ENCODE measurements at regions not wholly inside any gene's neighbourhood (a gene's known extent, or its start where the extent isn't known, plus 50 kb on each side); places are given as distances from the start of the nearest gene placed in this dataset.

- Mint-ChIP-seq H3K36me3 (ENCODE audit: low read depth) (peaks cover 23% of the 10 kb centered on the region), H3K27me3 (ENCODE audit: low read depth) (no peaks in the 10 kb centered on the region), H3K4me3 (ENCODE audit: low read depth) (no peak overlapping the region), H3K9me3 (peaks cover 20% of the 10 kb centered on the region), H3K27ac (no peak overlapping the region), H3K4me1 (ENCODE audit: low read depth) (no peaks in the 10 kb centered on the region)
- intact Hi-C loops (cut with micrococcal nuclease) = no loop called here
- no peak for DNase-seq (ENCODE audit: low spot score)
Measured at GRCh38 chr19:27741236-27741635, 1471.7 kb downstream of the UQCRFS1 start.

GRCh38 chr19:27740396-27740795, 1472.6 kb downstream of the UQCRFS1 start:
- H3K36me3 Mint-ChIP-seq (ENCODE audit: low read depth) = peaks cover 20% of the 10 kb centered on the region
- H3K9me3 Mint-ChIP-seq = peaks cover 12% of the 10 kb centered on the region
- no peaks in the 10 kb centered on the region for H3K27me3 Mint-ChIP-seq (ENCODE audit: low read depth)
- no peaks in the 10 kb centered on the region for H3K4me1 Mint-ChIP-seq (ENCODE audit: low read depth)
- no peak overlapping the region for H3K4me3 Mint-ChIP-seq (ENCODE audit: low read depth)
- no peak for DNase-seq (ENCODE audit: low spot score)
- intact Hi-C loops (cut with micrococcal nuclease) = no loop called here
- no peak overlapping the region for H3K27ac Mint-ChIP-seq

DNA sequence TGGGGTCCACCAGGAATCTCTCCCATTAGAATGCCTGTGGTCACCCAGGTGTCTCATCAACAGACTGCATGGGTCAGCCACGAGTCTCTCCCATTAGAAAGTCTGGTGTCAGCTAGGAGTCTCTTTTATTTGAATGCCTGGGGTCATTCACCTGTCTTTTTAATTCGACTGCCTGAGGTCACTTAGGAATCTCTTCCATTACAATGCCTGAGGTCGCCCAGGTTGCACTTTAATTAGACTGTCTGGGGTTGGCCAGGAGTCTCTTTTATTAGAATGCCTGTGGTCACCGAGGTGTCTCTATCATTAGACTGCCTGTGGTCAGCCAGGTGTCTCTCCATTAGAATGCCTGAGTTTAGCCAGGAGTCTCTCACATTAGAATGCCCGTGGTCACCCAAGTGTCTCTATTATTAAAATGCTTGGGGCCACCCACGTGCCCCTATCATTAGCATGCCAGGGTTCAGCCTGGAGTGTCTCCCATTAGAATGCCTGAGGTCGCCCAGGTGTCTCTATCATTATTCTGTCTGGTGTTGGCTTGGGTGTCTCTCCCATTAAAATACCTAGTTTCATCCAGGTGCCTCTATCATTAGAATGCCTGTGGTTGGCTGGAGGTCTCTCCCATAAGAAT, 1474.3 kb downstream of the UQCRFS1 start:
- Mint-ChIP-seq H3K27me3 (ENCODE audit: low read depth) (no peaks in the 10 kb centered on the region), H3K27ac (no peak overlapping the region), H3K4me1 (ENCODE audit: low read depth) (no peaks in the 10 kb centered on the region), H3K9me3 (no peaks in the 10 kb centered on the region), H3K4me3 (ENCODE audit: low read depth) (no peak overlapping the region), H3K36me3 (ENCODE audit: low read depth) (peaks cover 26% of the 10 kb centered on the region)
- no peak for DNase-seq (ENCODE audit: low spot score)
- intact Hi-C loops (cut with micrococcal nuclease) = no loop called here

GRCh38 chr19:27736225-27736624, 1476.7 kb downstream of the UQCRFS1 start:
- intact Hi-C loops (cut with micrococcal nuclease) = no loop called here
- Mint-ChIP-seq H3K4me3 (ENCODE audit: low read depth) (no peak overlapping the region), H3K27ac (no peak overlapping the region), H3K36me3 (ENCODE audit: low read depth) (peaks cover 26% of the 10 kb centered on the region), H3K27me3 (ENCODE audit: low read depth) (no peaks in the 10 kb centered on the region), H3K9me3 (peaks cover 13% of the 10 kb centered on the region), H3K4me1 (ENCODE audit: low read depth) (no peaks in the 10 kb centered on the region)
- DNase-seq (ENCODE audit: low spot score) = no peak

- Mint-ChIP-seq H3K27ac (no peak overlapping the region), H3K36me3 (ENCODE audit: low read depth) (peaks cover 20% of the 10 kb centered on the region), H3K4me3 (ENCODE audit: low read depth) (no peak overlapping the region), H3K9me3 (peaks cover 17% of the 10 kb centered on the region), H3K27me3 (ENCODE audit: low read depth) (no peaks in the 10 kb centered on the region), H3K4me1 (ENCODE audit: low read depth) (no peaks in the 10 kb centered on the region)
- no peak for DNase-seq (ENCODE audit: low spot score)
- intact Hi-C loops (cut with micrococcal nuclease) = no loop called here
Measured at GRCh38 chr19:27735314-27735713, 1477.6 kb downstream of the UQCRFS1 start.

- H3K4me1 Mint-ChIP-seq (ENCODE audit: low read depth) = no peaks in the 10 kb centered on the region
- peaks cover 17% of the 10 kb centered on the region for H3K9me3 Mint-ChIP-seq
- DNase-seq (ENCODE audit: low spot score) = no peak
- no peak overlapping the region for H3K27ac Mint-ChIP-seq
- peaks cover 20% of the 10 kb centered on the region for H3K36me3 Mint-ChIP-seq (ENCODE audit: low read depth)
- H3K4me3 Mint-ChIP-seq (ENCODE audit: low read depth) = no peak overlapping the region
- no peaks in the 10 kb centered on the region for H3K27me3 Mint-ChIP-seq (ENCODE audit: low read depth)
- intact Hi-C loops (cut with micrococcal nuclease) = no loop called here
Measured at GRCh38 chr19:27734496-27735220, 1478.3 kb downstream of the UQCRFS1 start.

GRCh38 chr19:27733551-27734266, 1479.2 kb downstream of the UQCRFS1 start:
- no peaks in the 10 kb centered on the region for H3K4me1 Mint-ChIP-seq (ENCODE audit: low read depth)

DNA sequence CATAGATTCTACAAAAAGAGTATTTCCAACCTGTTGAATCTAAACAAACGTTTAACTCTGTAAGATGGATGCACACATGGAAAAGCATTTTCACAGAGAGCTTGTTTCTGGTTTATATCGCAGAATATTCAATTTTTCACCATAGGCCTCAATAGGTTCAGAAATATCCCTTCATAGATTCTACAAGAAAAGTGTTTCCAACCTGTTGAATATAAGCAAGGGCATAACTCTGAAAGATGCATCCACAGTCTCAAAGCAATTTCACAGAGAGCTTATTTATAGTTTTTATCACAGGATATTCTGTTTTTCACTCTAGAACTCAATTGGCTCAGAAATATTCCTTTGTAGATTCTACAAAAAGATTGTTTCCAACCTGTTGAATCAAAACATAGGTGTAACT, 1483.6 kb downstream of the UQCRFS1 start:
- H3K27me3 Mint-ChIP-seq (ENCODE audit: low read depth) = no peaks in the 10 kb centered on the region
- H3K27ac Mint-ChIP-seq = no peak overlapping the region
- H3K9me3 Mint-ChIP-seq = peaks cover 30% of the 10 kb centered on the region
- intact Hi-C loops (cut with micrococcal nuclease) = no loop called here
- no peak for DNase-seq (ENCODE audit: low spot score)
- no peaks in the 10 kb centered on the region for H3K4me1 Mint-ChIP-seq (ENCODE audit: low read depth)
- peaks cover 4% of the 10 kb centered on the region for H3K36me3 Mint-ChIP-seq (ENCODE audit: low read depth)
- H3K4me3 Mint-ChIP-seq (ENCODE audit: low read depth) = no peak overlapping the region

More at GRCh38 chr19:27733551-27734266, 1479.2 kb downstream of the UQCRFS1 start:
- Mint-ChIP-seq H3K4me3 (ENCODE audit: low read depth) (no peak overlapping the region), H3K27me3 (ENCODE audit: low read depth) (no peaks in the 10 kb centered on the region), H3K9me3 (peaks cover 17% of the 10 kb centered on the region), H3K36me3 (ENCODE audit: low read depth) (peaks cover 17% of the 10 kb centered on the region), H3K27ac (no peak overlapping the region)
- intact Hi-C loops (cut with micrococcal nuclease) = no loop called here
- no peak for DNase-seq (ENCODE audit: low spot score)

GRCh38 chr19:27722625-27723024, 1490.3 kb downstream of the UQCRFS1 start:
- no peak overlapping the region for H3K27ac Mint-ChIP-seq
- H3K4me1 Mint-ChIP-seq (ENCODE audit: low read depth) = no peaks in the 10 kb centered on the region
- no peaks in the 10 kb centered on the region for H3K27me3 Mint-ChIP-seq (ENCODE audit: low read depth)
- H3K36me3 Mint-ChIP-seq (ENCODE audit: low read depth) = no peaks in the 10 kb centered on the region
- intact Hi-C loops (cut with micrococcal nuclease) = no loop called here
- H3K4me3 Mint-ChIP-seq (ENCODE audit: low read depth) = no peak overlapping the region
- H3K9me3 Mint-ChIP-seq = peaks cover 69% of the 10 kb centered on the region
- no peak for DNase-seq (ENCODE audit: low spot score)

GRCh38 chr19:27720155-27720554, 1492.8 kb downstream of the UQCRFS1 start:
- intact Hi-C loops (cut with micrococcal nuclease) = no loop called here
- Mint-ChIP-seq H3K4me1 (ENCODE audit: low read depth) (no peaks in the 10 kb centered on the region), H3K36me3 (ENCODE audit: low read depth) (no peaks in the 10 kb centered on the region), H3K9me3 (peaks cover 84% of the 10 kb centered on the region), H3K4me3 (ENCODE audit: low read depth) (no peak overlapping the region), H3K27me3 (ENCODE audit: low read depth) (no peaks in the 10 kb centered on the region), H3K27ac (no peak overlapping the region)
- DNase-seq (ENCODE audit: low spot score) = no peak

DNA sequence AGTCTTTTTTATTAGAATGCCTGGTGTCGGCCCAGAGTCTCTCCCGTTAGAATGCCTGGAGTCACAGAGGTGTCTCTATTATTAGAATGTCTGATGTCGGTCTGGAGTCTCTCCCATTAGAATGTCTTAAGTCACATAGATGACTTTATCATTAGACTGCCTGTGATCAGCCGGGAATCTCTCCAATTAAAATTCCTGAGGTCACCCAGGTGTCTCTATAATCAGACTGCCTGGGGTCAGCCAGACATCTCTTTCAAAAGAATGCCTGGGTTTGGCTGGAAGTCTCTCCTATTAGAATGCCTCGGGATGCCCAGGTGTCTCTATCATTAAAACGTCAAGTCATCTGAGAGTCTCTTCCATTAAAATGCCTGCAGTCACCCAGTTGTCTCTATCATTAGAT, 1493.9 kb downstream of the UQCRFS1 start:
- Mint-ChIP-seq H3K36me3 (ENCODE audit: low read depth) (no peaks in the 10 kb centered on the region), H3K27me3 (ENCODE audit: low read depth) (no peaks in the 10 kb centered on the region), H3K4me3 (ENCODE audit: low read depth) (no peak overlapping the region), H3K4me1 (ENCODE audit: low read depth) (no peaks in the 10 kb centered on the region), H3K27ac (no peak overlapping the region), H3K9me3 (peaks cover 84% of the 10 kb centered on the region)
- DNase-seq (ENCODE audit: low spot score) = no peak
- intact Hi-C loops (cut with micrococcal nuclease) = no loop called here

DNA sequence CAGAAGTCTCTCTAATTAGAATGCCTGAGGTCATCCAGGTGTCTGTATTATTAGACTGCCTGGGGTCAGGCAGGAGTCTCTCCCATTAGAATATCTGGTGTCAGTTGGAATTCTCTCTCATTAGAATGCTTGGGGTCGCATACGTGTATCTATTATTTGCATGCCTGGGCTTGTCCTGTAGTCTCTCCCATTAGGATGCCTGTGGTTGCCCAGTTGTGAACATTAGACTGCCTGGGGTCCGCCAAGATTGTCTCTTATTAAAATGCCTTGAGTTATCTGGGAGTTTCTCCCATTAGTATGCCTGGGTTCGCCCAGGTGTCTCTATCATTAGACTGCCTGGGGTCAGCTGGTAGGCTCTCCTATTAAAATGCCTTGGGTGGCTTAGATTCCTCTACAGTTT, 1494.7 kb downstream of the UQCRFS1 start:
- Mint-ChIP-seq H3K36me3 (ENCODE audit: low read depth) (no peaks in the 10 kb centered on the region), H3K4me3 (ENCODE audit: low read depth) (no peak overlapping the region), H3K4me1 (ENCODE audit: low read depth) (no peaks in the 10 kb centered on the region), H3K27me3 (ENCODE audit: low read depth) (no peaks in the 10 kb centered on the region), H3K27ac (no peak overlapping the region), H3K9me3 (peaks cover 81% of the 10 kb centered on the region)
- intact Hi-C loops (cut with micrococcal nuclease) = no loop called here
- no peak for DNase-seq (ENCODE audit: low spot score)

- intact Hi-C loops (cut with micrococcal nuclease) = no loop called here
- peaks cover 80% of the 10 kb centered on the region for H3K9me3 Mint-ChIP-seq
- H3K36me3 Mint-ChIP-seq (ENCODE audit: low read depth) = no peaks in the 10 kb centered on the region
- H3K27ac Mint-ChIP-seq = no peak overlapping the region
- H3K27me3 Mint-ChIP-seq (ENCODE audit: low read depth) = no peaks in the 10 kb centered on the region
- no peak for DNase-seq (ENCODE audit: low spot score)
- no peaks in the 10 kb centered on the region for H3K4me1 Mint-ChIP-seq (ENCODE audit: low read depth)
- no peak overlapping the region for H3K4me3 Mint-ChIP-seq (ENCODE audit: low read depth)
Measured at GRCh38 chr19:27717825-27718224, 1495.1 kb downstream of the UQCRFS1 start.
